ENCODE measurements at regions not wholly inside any gene's neighbourhood (a gene's known extent, or its start where the extent isn't known, plus 50 kb on each side); places are given as distances from the start of the nearest gene placed in this dataset.

DNA sequence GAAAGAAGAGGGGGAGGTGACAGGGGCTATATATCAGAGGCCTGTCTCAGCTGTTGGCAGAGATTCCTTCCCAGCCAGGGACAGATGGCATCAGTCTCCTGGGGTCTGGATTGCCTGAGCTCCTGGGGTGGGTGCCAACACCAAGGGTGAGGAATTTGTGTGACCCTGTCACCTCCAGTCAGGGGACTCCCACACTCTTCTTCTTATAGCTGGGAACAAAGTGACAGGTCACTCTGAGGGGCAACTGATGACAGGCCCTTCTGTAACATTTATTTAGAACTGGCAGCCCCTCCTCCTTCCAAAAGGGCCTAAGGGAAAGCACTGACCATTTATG lies 53.7 kb upstream of the DUSP5 start:
- TF ChIP-seq, protein P1, sequence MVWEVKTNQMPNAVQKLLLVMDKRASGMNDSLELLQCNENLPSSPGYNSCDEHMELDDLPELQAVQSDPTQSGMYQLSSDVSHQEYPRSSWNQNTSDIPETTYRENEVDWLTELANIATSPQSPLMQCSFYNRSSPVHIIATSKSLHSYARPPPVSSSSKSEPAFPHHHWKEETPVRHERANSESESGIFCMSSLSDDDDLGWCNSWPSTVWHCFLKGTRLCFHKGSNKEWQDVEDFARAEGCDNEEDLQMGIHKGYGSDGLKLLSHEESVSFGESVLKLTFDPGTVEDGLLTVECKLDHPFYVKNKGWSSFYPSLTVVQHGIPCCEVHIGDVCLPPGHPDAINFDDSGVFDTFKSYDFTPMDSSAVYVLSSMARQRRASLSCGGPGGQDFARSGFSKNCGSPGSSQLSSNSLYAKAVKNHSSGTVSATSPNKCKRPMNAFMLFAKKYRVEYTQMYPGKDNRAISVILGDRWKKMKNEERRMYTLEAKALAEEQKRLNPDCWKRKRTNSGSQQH (CRISPR knock-in tag; IDR thresholded peaks at IDR 0.05): no peak
- TF ChIP-seq CTCF (IDR thresholded peaks at IDR 0.05 in 2 of 3, conservative IDR thresholded peaks at IDR 0.05 in 1 of 3; ENCODE audit: insufficient read depth in 2 of 3, low read depth in 1 of 3, low read length in 3 of 3): no peak
- no peak for TF ChIP-seq POLR2AphosphoS2 (IDR thresholded peaks at IDR 0.05; ENCODE audit: low read length)
- TF ChIP-seq ZBTB43 (CRISPR knock-in tag; IDR thresholded peaks at IDR 0.05): no peak
- TF ChIP-seq MTF1 (CRISPR knock-in tag; IDR thresholded peaks at IDR 0.05; ENCODE audit: borderline replicate concordance): no peak
- TF ChIP-seq POLR2AphosphoS5 (IDR thresholded peaks at IDR 0.05; ENCODE audit: control insufficient read depth, insufficient read depth, low read depth, low read length): no peak

Measured in K562 (cell line).